SK-N-SH treated with all-trans-retinoic acid at 6 μM for 48 hours (cell line): ENCODE measurements at regions not wholly inside any gene's neighbourhood (a gene's known extent, or its start where the extent isn't known, plus 50 kb on each side); places are given as distances from the start of the nearest gene placed in this dataset.
"Not testable (repeated sequence)": the region's sequence is repeated elsewhere in the genome, so short reads cannot be mapped to it uniquely, and the experiment has no call there.

Source experiments
- ESRRG ChIP-seq: fragments of 250-450 bp; sonication (Bioruptor Pico); IDR thresholded peaks from 2 replicates; pipeline ENCODE4 v1.6.1; 2021; ENCODE audit warnings: mild to moderate bottlenecking
- OSR1 ChIP-seq: fragments of 250-450 bp; sonication (Bioruptor Pico); IDR thresholded peaks from 2 replicates; pipeline ENCODE4 v1.8.0; 2022; ENCODE audit warnings: moderate library complexity, mild to moderate bottlenecking, inconsistent platforms
- TF ChIP-seq, protein P1 (sequence below): fragments of 250-450 bp; sonication (Bioruptor Pico); IDR thresholded peaks from 2 replicates; pipeline ENCODE4 v1.5.1; 2020; ENCODE audit warnings: low read depth, mild to moderate bottlenecking, moderate library complexity
- TF ChIP-seq, protein P2 (sequence below): fragments of 250-450 bp; sonication (Bioruptor Pico); IDR thresholded peaks from 2 replicates; pipeline ENCODE4 v1.5.0; 2020; ENCODE audit warnings: mild to moderate bottlenecking, moderate library complexity

DNA sequence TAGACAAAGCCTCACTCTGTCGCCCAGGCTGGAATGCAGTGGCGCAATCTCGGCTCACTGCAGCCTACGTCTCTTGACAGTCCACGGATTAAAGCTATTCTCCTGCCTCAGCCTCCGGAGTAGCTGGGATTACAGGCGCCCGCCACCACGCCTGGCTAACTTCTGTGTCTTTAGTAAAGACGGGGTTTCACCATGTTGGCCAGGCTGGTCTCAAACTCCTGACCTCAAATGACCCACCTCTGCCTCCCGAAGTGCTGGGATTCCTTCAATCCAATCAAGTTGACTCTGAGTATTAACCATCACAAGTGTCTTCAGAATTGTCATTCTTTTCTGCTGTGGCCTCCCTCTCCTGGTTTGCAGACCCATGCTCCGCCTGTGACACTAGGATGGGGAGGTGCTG is 61.9 kb downstream of the GOLGA8T start:
- TF ChIP-seq, protein P1, sequence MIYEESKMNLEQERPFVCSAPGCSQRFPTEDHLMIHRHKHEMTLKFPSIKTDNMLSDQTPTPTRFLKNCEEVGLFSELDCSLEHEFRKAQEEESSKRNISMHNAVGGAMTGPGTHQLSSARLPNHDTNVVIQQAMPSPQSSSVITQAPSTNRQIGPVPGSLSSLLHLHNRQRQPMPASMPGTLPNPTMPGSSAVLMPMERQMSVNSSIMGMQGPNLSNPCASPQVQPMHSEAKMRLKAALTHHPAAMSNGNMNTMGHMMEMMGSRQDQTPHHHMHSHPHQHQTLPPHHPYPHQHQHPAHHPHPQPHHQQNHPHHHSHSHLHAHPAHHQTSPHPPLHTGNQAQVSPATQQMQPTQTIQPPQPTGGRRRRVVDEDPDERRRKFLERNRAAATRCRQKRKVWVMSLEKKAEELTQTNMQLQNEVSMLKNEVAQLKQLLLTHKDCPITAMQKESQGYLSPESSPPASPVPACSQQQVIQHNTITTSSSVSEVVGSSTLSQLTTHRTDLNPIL (CRISPR knock-in tag) = not testable (repeated sequence)
- not testable (repeated sequence) for TF ChIP-seq OSR1 (CRISPR knock-in tag); ESRRG
- TF ChIP-seq, protein P2, sequence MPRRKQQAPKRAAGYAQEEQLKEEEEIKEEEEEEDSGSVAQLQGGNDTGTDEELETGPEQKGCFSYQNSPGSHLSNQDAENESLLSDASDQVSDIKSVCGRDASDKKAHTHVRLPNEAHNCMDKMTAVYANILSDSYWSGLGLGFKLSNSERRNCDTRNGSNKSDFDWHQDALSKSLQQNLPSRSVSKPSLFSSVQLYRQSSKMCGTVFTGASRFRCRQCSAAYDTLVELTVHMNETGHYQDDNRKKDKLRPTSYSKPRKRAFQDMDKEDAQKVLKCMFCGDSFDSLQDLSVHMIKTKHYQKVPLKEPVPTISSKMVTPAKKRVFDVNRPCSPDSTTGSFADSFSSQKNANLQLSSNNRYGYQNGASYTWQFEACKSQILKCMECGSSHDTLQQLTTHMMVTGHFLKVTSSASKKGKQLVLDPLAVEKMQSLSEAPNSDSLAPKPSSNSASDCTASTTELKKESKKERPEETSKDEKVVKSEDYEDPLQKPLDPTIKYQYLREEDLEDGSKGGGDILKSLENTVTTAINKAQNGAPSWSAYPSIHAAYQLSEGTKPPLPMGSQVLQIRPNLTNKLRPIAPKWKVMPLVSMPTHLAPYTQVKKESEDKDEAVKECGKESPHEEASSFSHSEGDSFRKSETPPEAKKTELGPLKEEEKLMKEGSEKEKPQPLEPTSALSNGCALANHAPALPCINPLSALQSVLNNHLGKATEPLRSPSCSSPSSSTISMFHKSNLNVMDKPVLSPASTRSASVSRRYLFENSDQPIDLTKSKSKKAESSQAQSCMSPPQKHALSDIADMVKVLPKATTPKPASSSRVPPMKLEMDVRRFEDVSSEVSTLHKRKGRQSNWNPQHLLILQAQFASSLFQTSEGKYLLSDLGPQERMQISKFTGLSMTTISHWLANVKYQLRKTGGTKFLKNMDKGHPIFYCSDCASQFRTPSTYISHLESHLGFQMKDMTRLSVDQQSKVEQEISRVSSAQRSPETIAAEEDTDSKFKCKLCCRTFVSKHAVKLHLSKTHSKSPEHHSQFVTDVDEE (CRISPR knock-in tag) = not testable (repeated sequence)
